KMS-11 (cell line): ENCODE measurements at regions not wholly inside any gene's neighbourhood (a gene's known extent, or its start where the extent isn't known, plus 50 kb on each side); places are given as distances from the start of the nearest gene placed in this dataset.

ENCODE experiments used
- H2AFZ ChIP-seq: fragments of 200-600 bp; sonication (generic); 2 replicates; pipeline ENCODE4 v1.6.1; 2016; ENCODE audit warnings: antibody characterized with exemption, mixed run types, low read depth
- H3K27ac ChIP-seq: fragments of 200-600 bp; sonication (generic); 2 replicates; pipeline ENCODE4 v1.6.1; 2016; ENCODE audit warnings: mild to moderate bottlenecking, mixed run types
- H3K27me3 ChIP-seq: fragments of 200-600 bp; sonication (generic); 2 replicates; pipeline ENCODE4 v1.6.1; 2017; ENCODE audit warnings: mild to moderate bottlenecking, low read depth, mixed run types, moderate library complexity; ENCODE audit not compliant: insufficient read depth
- H3K36me3 ChIP-seq: fragments of 200-600 bp; sonication (generic); 2 replicates; pipeline ENCODE4 v1.6.1; 2017; ENCODE audit warnings: mild to moderate bottlenecking, mixed run types; ENCODE audit not compliant: insufficient read depth
- H3K4me1 ChIP-seq: fragments of 200-600 bp; sonication (generic); 2 replicates; pipeline ENCODE4 v1.6.1; 2016; ENCODE audit warnings: mild to moderate bottlenecking, low read depth, mixed run types; ENCODE audit not compliant: poor library complexity, severe bottlenecking
- H3K4me2 ChIP-seq: fragments of 200-600 bp; sonication (generic); 2 replicates; pipeline ENCODE4 v1.7.0; 2016; ENCODE audit warnings: mild to moderate bottlenecking, mixed run types
- H3K4me3 ChIP-seq: fragments of 200-600 bp; sonication (generic); IDR thresholded peaks from 2 replicates; pipeline ENCODE4 v1.6.1; 2017; ENCODE audit warnings: low read depth, low read length, mixed read lengths; ENCODE audit not compliant: insufficient read depth
- H3K79me2 ChIP-seq: fragments of 200-600 bp; sonication (generic); 2 replicates; pipeline ENCODE4 v1.6.1; 2016; ENCODE audit warnings: low read depth, mixed run types; ENCODE audit not compliant: insufficient read depth
- H3K9ac ChIP-seq: fragments of 200-600 bp; sonication (generic); 2 replicates; pipeline ENCODE4 v1.6.1; 2016; ENCODE audit warnings: mild to moderate bottlenecking, mixed run types
- H4K20me1 ChIP-seq: fragments of 200-600 bp; sonication (generic); 2 replicates; pipeline ENCODE4 v1.6.1; 2016; ENCODE audit warnings: mild to moderate bottlenecking, mixed run types; ENCODE audit not compliant: insufficient read depth
- TF ChIP-seq, protein P1 (sequence below): fragments of 200-600 bp; sonication (generic); conservative IDR thresholded peaks from 2 replicates; pipeline ENCODE4 v1.6.1; 2017; ENCODE audit warnings: low read depth, mild to moderate bottlenecking, antibody characterized with exemption, low read length, moderate library complexity, mixed read lengths

DNA sequence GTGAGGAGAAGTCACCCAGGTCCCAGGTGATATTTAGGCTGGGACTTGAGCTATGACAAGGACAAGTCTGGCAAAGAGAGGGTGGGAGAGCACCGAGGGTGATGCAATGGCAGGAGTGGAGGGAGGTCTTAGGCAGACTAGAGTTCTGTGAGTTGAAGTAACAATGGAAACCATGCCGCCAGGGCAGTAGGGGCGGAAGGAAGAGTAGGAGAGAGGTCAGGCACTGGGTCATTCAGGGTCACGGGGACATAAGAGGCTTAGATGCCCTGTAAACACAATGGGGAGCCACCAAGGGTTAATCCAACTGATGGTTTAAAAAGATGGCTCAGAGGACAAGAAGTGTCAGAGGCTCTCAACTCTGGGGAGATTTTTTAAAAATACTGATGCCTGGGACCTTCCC lies 199.7 kb upstream of the LRTM1 start:
- H3K4me1 ChIP-seq, result no peaks in the 10 kb centered on the region
- no peaks in the 10 kb centered on the region for H3K27me3 ChIP-seq
- no peaks in the 10 kb centered on the region for H3K79me2 ChIP-seq
- no peaks in the 10 kb centered on the region for H4K20me1 ChIP-seq
- no peak overlapping the region for H3K9ac ChIP-seq
- H3K27ac ChIP-seq, result no peak overlapping the region
- no peak overlapping the region for H2AFZ ChIP-seq
- H3K36me3 ChIP-seq, result no peaks in the 10 kb centered on the region
- H3K4me3 ChIP-seq, result no peak overlapping the region
- TF ChIP-seq, protein P1, sequence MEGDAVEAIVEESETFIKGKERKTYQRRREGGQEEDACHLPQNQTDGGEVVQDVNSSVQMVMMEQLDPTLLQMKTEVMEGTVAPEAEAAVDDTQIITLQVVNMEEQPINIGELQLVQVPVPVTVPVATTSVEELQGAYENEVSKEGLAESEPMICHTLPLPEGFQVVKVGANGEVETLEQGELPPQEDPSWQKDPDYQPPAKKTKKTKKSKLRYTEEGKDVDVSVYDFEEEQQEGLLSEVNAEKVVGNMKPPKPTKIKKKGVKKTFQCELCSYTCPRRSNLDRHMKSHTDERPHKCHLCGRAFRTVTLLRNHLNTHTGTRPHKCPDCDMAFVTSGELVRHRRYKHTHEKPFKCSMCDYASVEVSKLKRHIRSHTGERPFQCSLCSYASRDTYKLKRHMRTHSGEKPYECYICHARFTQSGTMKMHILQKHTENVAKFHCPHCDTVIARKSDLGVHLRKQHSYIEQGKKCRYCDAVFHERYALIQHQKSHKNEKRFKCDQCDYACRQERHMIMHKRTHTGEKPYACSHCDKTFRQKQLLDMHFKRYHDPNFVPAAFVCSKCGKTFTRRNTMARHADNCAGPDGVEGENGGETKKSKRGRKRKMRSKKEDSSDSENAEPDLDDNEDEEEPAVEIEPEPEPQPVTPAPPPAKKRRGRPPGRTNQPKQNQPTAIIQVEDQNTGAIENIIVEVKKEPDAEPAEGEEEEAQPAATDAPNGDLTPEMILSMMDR, result no peak
- H3K4me2 ChIP-seq, result no peak overlapping the region

DNA sequence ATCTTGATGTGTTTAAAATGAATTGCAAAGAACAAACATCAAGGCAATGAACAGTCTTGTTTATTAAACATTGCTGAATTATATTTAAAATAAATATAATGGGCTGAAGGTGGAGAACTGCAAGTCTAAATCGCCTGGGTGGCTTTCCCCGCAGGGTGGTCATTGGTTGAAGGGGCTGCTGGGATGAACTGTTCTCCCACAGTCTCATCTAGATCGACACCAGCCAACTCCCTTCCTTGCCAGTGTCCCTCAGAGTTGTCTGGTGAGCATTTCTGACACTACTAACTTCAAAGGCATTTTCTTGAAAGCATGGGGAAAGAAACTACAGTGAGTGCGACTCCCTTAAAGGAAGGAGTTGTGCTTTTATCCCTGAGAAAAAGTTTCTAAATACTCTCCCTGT lies 196.5 kb upstream of the LRTM1 start:
- H3K79me2 ChIP-seq, result no peaks in the 10 kb centered on the region
- TF ChIP-seq, protein P1, result no peak

More for the DNA sequence above, 196.5 kb upstream of the LRTM1 start:
- Histone ChIP-seq H3K4me1 (no peaks in the 10 kb centered on the region), H2AFZ (no peak overlapping the region), H3K27ac (no peak overlapping the region), H3K9ac (no peak overlapping the region), H3K4me2 (no peak overlapping the region), H3K4me3 (no peak overlapping the region), H3K36me3 (no peaks in the 10 kb centered on the region), H3K27me3 (no peaks in the 10 kb centered on the region), H4K20me1 (no peaks in the 10 kb centered on the region)
